ENCODE measurements at regions not wholly inside any gene's neighbourhood (a gene's known extent, or its start where the extent isn't known, plus 50 kb on each side); places are given as distances from the start of the nearest gene placed in this dataset.

GRCh38 chr5:161155451-161155850, 303.4 kb upstream of the ATP10B start:
- TF ChIP-seq POLR2AphosphoS5 (IDR thresholded peaks at IDR 0.05; ENCODE audit: low read length) (no peak), RFX5 (IDR thresholded peaks at IDR 0.05; ENCODE audit: low read depth, low read length) (no peak)

All from GM12878 (cell line).